IMR-90 (cell line): ENCODE measurements at regions not wholly inside any gene's neighbourhood (a gene's known extent, or its start where the extent isn't known, plus 50 kb on each side); places are given as distances from the start of the nearest gene placed in this dataset.

Experiments used
- ATAC-seq: fragments of 200-7000 bp; cut with Tn5 transposase; 2 replicates; pipeline ENCODE4 v1.9.1; 2020; ENCODE audit warnings: low read depth, mild to moderate bottlenecking, moderate library complexity
- BruUV-seq: library from RNA; stranded (reverse); fragments of 400-500 nt; replicated peaks from 2 replicates; lab custom pipeline; 2021; lab: Mats Ljungman, UMichigan
- CTCF ChIA-PET: fragments of 300-600 bp; formaldehyde crosslinking; extraction: SDS; loops from one replicate; lab custom pipeline; 2021; ENCODE audit warnings: antibody characterized with exemption; lab: Yijun Ruan, JAX
- POLR2A ChIA-PET: fragments of 300-600 bp; sonication (Branson Sonifier 250); formaldehyde crosslinking; loops from one replicate; lab custom pipeline; 2022; ENCODE audit warnings: antibody characterized with exemption; ENCODE audit not compliant: unreplicated experiment; lab: Charles Lee
- DNase-seq: peaks from one replicate; pipeline ENCODE4 v3.0.0; 2013
- H2AFZ ChIP-seq: replicated peaks from 2 replicates; pipeline ENCODE3; 2013; ENCODE audit warnings: low read length, mild to moderate bottlenecking; ENCODE audit not compliant: poor library complexity
- H2AK5ac ChIP-seq: 2 replicates; pipeline ENCODE4 v1.6.1; 2013; ENCODE audit warnings: low read depth, low read length, inconsistent platforms
- H2AK9ac ChIP-seq: replicated peaks from 2 replicates; pipeline ENCODE3; 2013; ENCODE audit warnings: mild to moderate bottlenecking, low read depth, low read length, moderate library complexity; ENCODE audit not compliant: poor library complexity
- H2BK120ac ChIP-seq: 2 replicates; pipeline ENCODE4 v1.6.1; 2013; ENCODE audit warnings: low read depth, low read length, inconsistent platforms
- H2BK15ac ChIP-seq: 3 replicates; pipeline ENCODE4 v1.6.1; 2013; ENCODE audit warnings: low read depth, low read length, inconsistent platforms
- H2BK20ac ChIP-seq: 2 replicates; pipeline ENCODE4 v1.6.1; 2013; ENCODE audit warnings: low read depth, mild to moderate bottlenecking, inconsistent platforms, low read length, moderate library complexity
- H2BK5ac ChIP-seq: 2 replicates; pipeline ENCODE4 v1.6.1; 2013; ENCODE audit warnings: mild to moderate bottlenecking, low read depth, low read length, inconsistent platforms; ENCODE audit not compliant: poor library complexity, severe bottlenecking
- H3K14ac ChIP-seq: replicated peaks from 2 replicates; pipeline ENCODE4 v1.6.1; 2013; ENCODE audit warnings: low read depth, low read length, inconsistent platforms
- H3K18ac ChIP-seq: 2 replicates; pipeline ENCODE4 v1.6.1; 2013; ENCODE audit warnings: low read depth, low read length, control low read depth
- H3K23ac ChIP-seq: 2 replicates; pipeline ENCODE4 v1.6.1; 2013; ENCODE audit warnings: low read depth, low read length, inconsistent platforms
- H3K27ac ChIP-seq: 2 replicates; pipeline ENCODE4 v1.5.1; 2013; ENCODE audit warnings: mild to moderate bottlenecking, control low read depth, low read length; ENCODE audit not compliant: insufficient read depth
- H3K27me3 ChIP-seq: 2 replicates; pipeline ENCODE4 v1.6.1; 2013; ENCODE audit warnings: low read length; ENCODE audit not compliant: control insufficient read depth, insufficient read depth
- H3K36me3 ChIP-seq: 2 replicates; pipeline ENCODE4 v1.6.1; 2013; ENCODE audit warnings: low read length, mixed read lengths; ENCODE audit not compliant: control insufficient read depth, insufficient read depth
- H3K4ac ChIP-seq: 2 replicates; pipeline ENCODE4 v1.6.1; 2013; ENCODE audit warnings: low read depth, low read length, inconsistent platforms
- H3K4me1 ChIP-seq: 2 replicates; pipeline ENCODE4 v1.6.1; 2013; ENCODE audit warnings: low read length, mixed read lengths; ENCODE audit not compliant: control insufficient read depth, insufficient read depth
- H3K4me2 ChIP-seq: 2 replicates; pipeline ENCODE4 v1.6.1; 2013; ENCODE audit warnings: low read depth, mild to moderate bottlenecking, control low read depth, low read length, moderate library complexity
- H3K4me3 ChIP-seq: 2 replicates; pipeline ENCODE4 v1.5.1; 2013; ENCODE audit warnings: low read depth, mild to moderate bottlenecking, control low read depth, low read length, moderate library complexity; ENCODE audit not compliant: insufficient read depth
- H3K56ac ChIP-seq: 2 replicates; pipeline ENCODE4 v1.6.1; 2013; ENCODE audit warnings: low read length, inconsistent platforms; ENCODE audit not compliant: insufficient read depth; ENCODE audit errors: extremely low read depth
- H3K79me1 ChIP-seq, 2 experiments: 2 replicates each; pipeline ENCODE4 v1.6.1; 2013; ENCODE audit warnings: low read length in 2 of 2, inconsistent platforms in 1 of 2, low read depth in 1 of 2
- H3K9ac ChIP-seq: 2 replicates; pipeline ENCODE4 v1.6.1; 2013; ENCODE audit warnings: low read depth, low read length, control low read depth
- H3K9me1 ChIP-seq: 2 replicates; pipeline ENCODE4 v1.6.1; 2013; ENCODE audit warnings: low read length, inconsistent platforms; ENCODE audit not compliant: insufficient read depth
- H3K9me3 ChIP-seq: 2 replicates; pipeline ENCODE4 v1.6.1; 2013; ENCODE audit warnings: low read length; ENCODE audit not compliant: control insufficient read depth, insufficient read depth
- H4K20me1 ChIP-seq: 2 replicates; pipeline ENCODE4 v1.6.1; 2013; ENCODE audit warnings: low read length, inconsistent platforms; ENCODE audit not compliant: insufficient read depth
- H4K5ac ChIP-seq: 2 replicates; pipeline ENCODE4 v1.6.1; 2013; ENCODE audit warnings: mild to moderate bottlenecking, low read depth, low read length, control low read depth
- H4K8ac ChIP-seq, 2 experiments: 2 replicates each; pipeline ENCODE4 v1.6.1; 2013; ENCODE audit warnings: low read depth in 2 of 2, low read length in 2 of 2, control low read depth in 1 of 2, inconsistent platforms in 1 of 2
- H4K91ac ChIP-seq: 2 replicates; pipeline ENCODE4 v1.6.1; 2013; ENCODE audit warnings: low read depth, low read length, inconsistent platforms; ENCODE audit not compliant: insufficient read depth
- BHLHE40 ChIP-seq: fragments of 150-350 bp; IDR thresholded peaks from 2 replicates; pipeline ENCODE4 v1.6.1; 2016; ENCODE audit warnings: mild to moderate bottlenecking, low read depth, low read length
- CEBPB ChIP-seq: IDR thresholded peaks from 2 replicates; pipeline ENCODE4 v1.6.1; 2012; ENCODE audit warnings: low read depth, low read length, improper control_type of control experiment
- CTCF ChIP-seq: conservative IDR thresholded peaks from 2 replicates; pipeline ENCODE4 v1.5.1; 2012; ENCODE audit warnings: mild to moderate bottlenecking, low read depth, low read length, improper control_type of control experiment
- ELK1 ChIP-seq: fragments of 150-350 bp; IDR thresholded peaks from 2 replicates; pipeline ENCODE4 v1.6.1; 2016; ENCODE audit warnings: low read depth, mild to moderate bottlenecking, low read length, moderate library complexity, borderline replicate concordance
- FOS ChIP-seq: fragments of 150-350 bp; IDR thresholded peaks from 2 replicates; pipeline ENCODE4 v1.6.1; 2016; ENCODE audit warnings: low read depth, low read length
- POLR2A ChIP-seq: IDR thresholded peaks from 2 replicates; pipeline ENCODE4 v1.6.1; 2012; ENCODE audit warnings: mild to moderate bottlenecking, low read depth, low read length
- RFX5 ChIP-seq: IDR thresholded peaks from 2 replicates; pipeline ENCODE4 v1.8.0; 2012; ENCODE audit warnings: low read depth, mild to moderate bottlenecking, low read length, moderate library complexity
- SMC3 ChIP-seq: fragments of 150-350 bp; IDR thresholded peaks from 2 replicates; pipeline ENCODE4 v1.6.1; 2016; ENCODE audit warnings: low read depth, mild to moderate bottlenecking, antibody characterized with exemption, low read length, moderate library complexity
- WGBS, 2 experiments: methylation state at CpG; one replicate each; pipeline versions ENCODE4 v1.1.5 to v1.1.7; 2013; ENCODE audit warnings: missing lambda C conversion rate in 2 of 2; ENCODE audit not compliant: insufficient read length in 1 of 2; ENCODE audit errors: extremely low coverage in 2 of 2; 5-methylcytosine and 5-hydroxymethylcytosine counted together
- dilution Hi-C: fragments of 300-500 bp; cut with HindIII; formaldehyde crosslinking; loops from one replicate; pipeline ENCODE4 v1.14.3; 2018; ENCODE audit warnings: low sequenced_read_pairs; ENCODE audit not compliant: unreplicated experiment
- in situ Hi-C: fragments of 300-500 bp; cut with MboI; formaldehyde crosslinking; loops from 3 replicates; pipeline ENCODE4 v1.14.3; 2019; ENCODE audit warnings: low sequenced_read_pairs, inconsistent platforms, mixed read lengths
- intact Hi-C: fragments of 100-400 bp; cut with micrococcal nuclease; formaldehyde crosslinking; loops from 2 replicates; pipeline ENCODE4 v1.10.0; 2022

DNA sequence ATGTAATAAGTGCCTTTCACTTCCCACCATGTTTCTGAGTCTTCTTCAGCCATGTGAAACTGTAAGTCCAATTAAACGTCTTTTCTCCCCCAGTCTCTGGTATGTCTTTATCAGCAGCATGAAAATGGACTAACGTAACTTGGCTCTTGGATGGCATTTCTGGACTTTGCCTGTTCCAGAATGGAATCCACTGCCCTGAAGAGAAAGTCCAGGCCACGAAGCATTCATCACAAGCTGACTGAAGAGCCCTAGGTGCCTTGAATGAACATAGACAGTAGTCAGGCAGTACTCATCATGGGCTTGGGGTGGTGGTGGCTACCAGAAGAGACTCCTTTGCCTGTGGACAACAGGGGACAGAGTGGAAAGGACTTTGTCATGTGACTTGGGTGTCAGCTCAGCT is 1505.0 kb downstream of the SI start:
- ATAC-seq = no peak
- dilution Hi-C loops (no loop called here), in situ Hi-C loops (no loop called here), intact Hi-C loops (no loop called here)
- no peak overlapping the region for H2BK15ac ChIP-seq
- no peak overlapping the region for H3K4me2 ChIP-seq
- H2BK120ac ChIP-seq = no peak overlapping the region
- H3K27ac ChIP-seq = no peak overlapping the region
- DNase-seq = no peak
- ChIA-PET CTCF (no interaction called here), POLR2A (no interaction called here)
- no peaks in the 10 kb centered on the region for H3K9me1 ChIP-seq
- no peak overlapping the region for H2AFZ ChIP-seq
- no peaks in the 10 kb centered on the region for H4K20me1 ChIP-seq
- no peak overlapping the region for H2BK5ac ChIP-seq
- H3K18ac ChIP-seq = no peak overlapping the region
- no peaks in the 10 kb centered on the region for H3K36me3 ChIP-seq
- no peak overlapping the region for H3K14ac ChIP-seq
- no TSS peak for BruUV-seq
- no peak overlapping the region for H4K8ac ChIP-seq
- no peak for TF ChIP-seq CTCF
- no peak for TF ChIP-seq SMC3
- no peak for TF ChIP-seq ELK1
- no peak for TF ChIP-seq FOS
- no peak for TF ChIP-seq POLR2A
- TF ChIP-seq RFX5 = no peak
- TF ChIP-seq CEBPB = no peak
- TF ChIP-seq BHLHE40 = no peak
- no peak overlapping the region for H3K56ac ChIP-seq
- no peak overlapping the region for H2BK20ac ChIP-seq
- no peaks in the 10 kb centered on the region for H3K79me1 ChIP-seq
- H3K9ac ChIP-seq = no peak overlapping the region
- no peaks in the 10 kb centered on the region for H3K27me3 ChIP-seq
- no peak overlapping the region for H2AK5ac ChIP-seq
- no peaks in the 10 kb centered on the region for H3K4me1 ChIP-seq
- no peak overlapping the region for H3K4ac ChIP-seq
- H3K4me3 ChIP-seq = no peak overlapping the region
- peaks cover 9% of the 10 kb centered on the region for H3K9me3 ChIP-seq
- H4K5ac ChIP-seq = no peak overlapping the region
- no peak overlapping the region for H3K23ac ChIP-seq
- H2AK9ac ChIP-seq = no peak overlapping the region
- WGBS, 2 experiments = 57% methylated on average over 1 of the region's 3 CpGs; no CpG with 5 or more reads in 1 of the 2 experiments
- no peak overlapping the region for H4K91ac ChIP-seq
